NCI-H510A treated with DMSO at 0.1 percent for 48 hours (cell line): ENCODE measurements at regions not wholly inside any gene's neighbourhood (a gene's known extent, or its start where the extent isn't known, plus 50 kb on each side); places are given as distances from the start of the nearest gene placed in this dataset.

ENCODE experiments used
- DNase-seq: peaks from one replicate; lab custom pipeline; 2025; lab: John Stamatoyannopoulos, UW

DNA sequence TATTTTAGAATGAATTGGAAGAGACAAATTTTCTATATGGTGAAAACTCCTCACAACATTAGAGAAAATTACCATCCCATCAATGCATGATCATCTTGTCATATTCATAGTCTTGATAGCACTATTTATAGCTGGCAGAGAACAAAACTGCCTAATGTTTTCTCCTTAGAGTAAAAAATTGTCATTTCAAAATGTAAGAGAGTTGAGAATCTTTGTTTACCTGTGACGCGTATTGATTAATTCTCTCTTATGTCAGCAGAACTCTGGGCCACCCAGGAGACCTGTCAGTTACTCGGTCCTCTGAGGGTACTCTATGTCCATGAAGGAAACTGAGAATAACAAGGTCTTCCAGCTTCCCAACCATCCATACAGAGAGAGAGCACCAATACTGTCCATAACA lies 381.4 kb upstream of the ZP4 start:
- DNase-seq: no peak

GRCh38 chr1:238265866-238266265 lies 375.1 kb upstream of the ZP4 start:
- no peak for DNase-seq

GRCh38 chr1:238264951-238265350 lies 374.2 kb upstream of the ZP4 start:
- DNase-seq: no peak

GRCh38 chr1:238258510-238258909 lies 367.8 kb upstream of the ZP4 start:
- DNase-seq: no peak

- no peak for DNase-seq
These were observed 366.4 kb upstream of the ZP4 start for GRCh38 chr1:238257018-238257621.

DNA sequence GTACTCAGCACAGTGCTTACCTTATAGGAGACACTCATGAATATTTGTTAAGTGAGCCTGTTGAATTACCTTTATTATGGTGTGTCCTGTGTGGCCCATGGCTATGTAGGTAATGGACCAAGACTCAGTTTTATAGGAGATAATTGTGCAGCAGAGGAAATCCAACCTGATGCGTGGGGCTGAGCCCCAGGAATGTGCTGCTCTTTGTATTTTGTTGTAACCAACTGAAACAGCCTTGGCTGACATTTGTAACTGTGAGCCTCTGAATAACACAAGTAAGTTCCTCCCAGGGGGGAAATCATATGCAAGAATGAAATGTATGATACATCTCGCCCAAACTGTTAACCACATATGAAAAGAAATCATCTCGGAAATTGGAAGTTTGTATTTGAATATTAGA lies 364.2 kb upstream of the ZP4 start:
- no peak for DNase-seq

GRCh38 chr1:238252033-238252802 lies 361.5 kb upstream of the ZP4 start:
- DNase-seq: peak; percentile 24

DNA sequence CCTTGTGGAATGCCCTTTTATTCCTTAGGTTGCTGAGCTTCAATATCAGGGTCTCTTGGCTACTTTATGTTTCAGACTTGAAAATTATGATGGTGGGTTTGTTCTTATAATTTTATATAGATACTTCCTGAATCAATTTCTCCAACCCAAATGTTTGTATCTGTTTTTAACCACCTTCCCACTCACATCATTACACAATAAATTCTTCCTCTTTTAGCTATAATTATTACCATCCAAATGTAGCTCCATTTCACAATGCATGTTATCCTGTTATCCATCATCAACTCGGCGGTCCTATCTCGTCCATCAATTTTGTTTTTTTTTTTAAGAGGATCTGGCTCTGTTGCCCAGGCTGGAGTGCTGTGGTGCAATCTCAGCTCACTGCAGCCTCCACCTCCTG lies 357.6 kb upstream of the ZP4 start:
- DNase-seq: no peak

DNA sequence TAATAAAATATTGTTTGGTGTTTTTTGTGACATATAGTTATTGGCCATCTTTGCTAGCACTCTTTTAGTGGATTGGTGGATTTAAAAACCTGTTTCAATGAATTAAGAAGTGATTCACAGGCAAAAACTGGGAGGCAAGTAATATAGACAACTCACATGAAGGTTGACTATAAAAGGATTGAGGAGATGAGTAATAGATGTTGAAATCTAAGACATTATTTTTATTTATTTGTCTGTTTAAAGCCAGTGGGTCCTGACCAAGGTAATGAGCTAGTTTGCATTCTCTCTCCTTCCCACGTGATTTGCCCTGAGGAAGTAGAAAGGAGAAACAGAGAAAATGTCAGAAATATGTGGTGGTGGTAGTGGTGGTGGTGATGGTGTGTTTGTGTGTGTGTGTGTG lies 351.5 kb upstream of the ZP4 start:
- DNase-seq: no peak

DNA sequence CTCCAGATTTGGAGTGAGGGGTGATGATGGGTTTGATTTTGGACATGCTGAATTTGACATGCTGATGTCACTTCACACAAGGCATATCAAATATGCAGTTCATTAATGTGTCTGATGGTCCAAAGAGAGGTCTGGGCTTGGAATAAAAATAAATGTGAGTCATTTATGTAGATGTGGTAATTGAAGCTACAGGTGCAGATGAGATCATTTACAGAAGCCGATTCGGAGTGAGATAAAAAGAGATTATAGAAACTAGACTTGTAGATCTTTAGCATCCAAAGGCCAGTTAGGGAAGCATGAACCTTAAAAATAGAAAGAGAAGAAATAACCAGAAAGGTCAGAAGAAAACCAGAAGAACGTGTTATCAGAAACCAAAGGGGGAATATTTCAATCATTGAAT lies 350.9 kb upstream of the ZP4 start:
- DNase-seq: no peak

DNA sequence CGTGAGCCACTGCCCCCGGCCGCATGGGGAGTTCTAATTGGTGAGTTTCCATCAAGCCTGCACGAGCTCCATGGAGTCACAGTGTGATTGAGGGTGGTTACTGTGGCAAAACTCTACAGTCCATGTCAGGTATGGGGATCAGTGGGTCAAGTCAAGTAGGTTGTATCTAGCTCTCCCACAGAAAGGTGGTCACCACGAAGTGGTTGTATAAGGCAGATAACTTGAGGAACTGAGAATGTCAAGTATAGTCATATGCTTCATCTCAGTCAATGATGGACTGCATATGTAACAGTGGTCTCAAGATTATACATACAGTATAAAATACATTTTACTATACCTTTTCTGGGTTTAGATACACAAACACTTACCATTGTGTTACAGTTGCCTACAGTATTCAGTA lies 348.6 kb upstream of the ZP4 start:
- no peak for DNase-seq

- no peak for DNase-seq
These were observed 343.2 kb upstream of the ZP4 start for GRCh38 chr1:238233966-238234365.

DNA sequence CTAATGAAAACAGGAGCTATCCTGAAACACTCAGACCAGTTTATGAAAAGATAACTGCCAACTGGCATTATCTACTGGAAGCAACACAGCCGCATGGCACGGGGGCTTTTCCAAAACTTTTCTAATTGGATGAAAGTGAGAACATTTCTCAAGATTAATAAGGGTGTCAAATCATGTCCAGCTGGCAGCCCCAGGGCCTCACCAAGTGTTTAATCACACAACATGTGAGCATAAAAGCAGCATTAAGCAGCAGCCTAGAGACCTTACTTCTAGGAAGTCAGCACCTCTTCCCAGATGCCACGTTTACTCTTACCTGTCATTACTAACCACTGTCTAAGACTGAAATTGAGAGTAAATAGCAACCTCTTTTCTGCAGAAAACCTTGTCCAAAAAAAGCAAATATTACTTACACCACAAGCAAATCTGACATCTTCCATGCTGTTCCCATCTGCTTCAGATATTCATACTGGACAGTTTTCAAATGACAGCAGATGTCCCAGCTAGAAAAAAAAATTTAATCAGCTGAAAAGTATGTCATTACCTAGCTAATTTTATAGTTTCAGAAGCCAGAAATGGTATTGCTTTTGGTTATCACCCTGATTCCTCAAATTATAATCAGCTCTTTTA lies 341.5 kb upstream of the ZP4 start:
- DNase-seq: no peak

DNA sequence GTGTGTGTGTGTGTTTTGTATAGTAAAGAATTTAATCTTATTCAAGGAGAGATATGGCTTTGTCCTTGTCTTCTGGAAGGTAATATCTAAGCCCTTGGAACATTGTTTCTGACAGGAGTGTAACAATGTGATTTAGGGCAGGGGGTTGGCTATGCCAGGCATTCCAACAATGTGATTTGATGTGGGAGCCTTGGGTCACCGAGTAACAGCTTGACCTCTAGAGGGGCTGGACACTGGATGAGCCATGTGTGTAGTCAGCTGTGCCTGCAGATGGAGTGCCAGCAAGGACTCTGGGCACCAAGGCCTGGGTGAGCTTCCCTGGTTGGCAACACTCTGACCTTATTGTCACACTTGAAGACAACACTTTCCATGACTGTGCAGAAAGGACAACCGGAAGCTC lies 336.1 kb upstream of the ZP4 start:
- no peak for DNase-seq

GRCh38 chr1:238223076-238223640 lies 332.4 kb upstream of the ZP4 start:
- no peak for DNase-seq

DNA sequence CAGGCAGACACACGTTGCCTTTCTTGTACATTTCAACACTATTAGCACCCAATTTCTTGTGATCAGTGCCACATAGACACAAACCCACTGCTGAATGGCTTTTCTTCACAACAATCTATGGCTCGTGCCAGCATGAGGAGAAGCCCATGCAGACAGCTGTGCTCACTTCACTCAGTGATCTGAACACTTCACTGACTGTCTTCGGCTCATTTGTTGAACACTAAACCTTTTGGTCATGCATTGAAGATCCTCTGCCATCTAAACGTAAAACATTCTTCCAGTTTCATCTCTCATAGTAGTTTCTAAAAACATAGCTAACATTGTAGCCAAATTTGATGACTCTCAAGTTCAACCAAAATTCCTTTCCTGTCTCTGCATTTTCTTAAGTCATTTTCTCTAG lies 331.0 kb upstream of the ZP4 start:
- no peak for DNase-seq

- DNase-seq: no peak
These were observed 323.7 kb upstream of the ZP4 start for GRCh38 chr1:238214449-238214848.

GRCh38 chr1:238205045-238205662 lies 314.4 kb upstream of the ZP4 start:
- peak; percentile 35 for DNase-seq

DNA sequence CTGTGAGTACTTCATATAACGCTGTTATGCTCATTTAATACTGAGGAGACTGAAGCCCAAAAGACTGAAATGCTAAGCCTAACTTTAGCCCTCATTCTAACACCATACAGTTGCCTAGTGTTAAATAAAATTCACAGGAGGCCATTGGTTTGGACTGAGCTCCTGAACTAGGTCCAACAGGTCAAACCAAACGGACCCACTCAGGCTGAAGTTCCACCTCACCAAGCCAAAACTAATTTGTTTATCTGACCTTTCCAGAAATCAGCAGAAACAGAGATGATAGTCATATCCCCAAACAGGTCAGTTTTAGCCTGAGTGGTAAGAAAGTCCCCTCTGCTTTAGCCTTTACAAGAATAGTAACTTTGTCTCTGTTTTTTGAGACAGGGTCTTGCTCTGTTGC lies 311.3 kb upstream of the ZP4 start:
- DNase-seq: no peak

DNA sequence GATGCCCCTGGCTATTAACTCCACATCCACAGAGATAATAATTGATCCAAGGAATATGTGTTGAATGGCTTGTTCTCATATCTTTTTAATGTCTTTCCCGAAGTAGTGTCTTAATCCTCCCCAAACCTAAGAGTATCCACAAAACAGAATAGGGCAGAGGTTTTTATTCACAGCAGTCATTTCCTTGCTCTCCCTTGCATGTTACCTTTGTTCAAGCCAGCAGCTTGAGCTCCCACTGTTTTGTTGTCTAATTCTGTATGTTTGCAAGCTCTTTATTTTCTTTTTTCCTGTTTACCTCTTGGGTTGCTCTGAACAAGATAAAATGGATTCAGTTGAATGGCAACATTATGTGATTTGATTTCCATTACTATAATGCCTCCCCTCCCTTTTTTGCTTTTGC lies 308.6 kb upstream of the ZP4 start:
- no peak for DNase-seq

DNA sequence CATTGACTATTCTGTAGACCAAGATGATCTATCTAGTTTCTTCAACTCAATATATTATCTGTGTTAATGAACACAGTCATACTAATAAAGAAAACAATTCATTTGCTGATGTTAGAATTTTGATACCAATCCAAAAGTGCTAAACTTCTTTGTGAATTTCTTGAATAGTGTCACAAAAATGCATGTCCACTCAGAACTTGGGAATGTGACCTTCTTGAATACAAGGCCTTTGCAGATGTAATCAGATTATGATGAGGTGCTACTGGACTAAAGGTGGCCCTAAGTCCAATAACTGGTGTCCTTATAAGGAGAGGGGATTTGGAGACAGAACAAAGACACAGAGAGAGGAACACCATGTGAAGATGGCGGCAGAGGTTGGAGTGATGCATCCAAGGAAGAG lies 305.8 kb upstream of the ZP4 start:
- DNase-seq: no peak

DNA sequence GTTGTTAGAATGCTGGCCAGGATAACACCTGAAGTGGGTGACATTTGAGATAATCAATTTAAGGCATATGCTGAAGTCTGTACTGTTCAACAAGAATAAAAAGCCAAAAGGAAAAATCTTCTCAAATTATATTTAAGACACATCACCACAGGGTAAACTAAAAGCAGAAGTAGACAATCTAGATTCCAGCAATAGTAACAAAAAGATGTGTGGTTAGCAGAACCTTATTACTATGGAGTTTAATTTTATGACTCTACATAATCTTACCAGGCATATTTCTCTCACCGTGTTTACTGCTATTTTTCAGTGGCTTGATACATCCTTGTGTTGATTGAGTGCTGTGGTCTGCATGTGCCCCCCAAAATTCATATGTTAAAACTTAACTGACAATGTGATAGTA lies 300.4 kb upstream of the ZP4 start:
- DNase-seq: no peak

- no peak for DNase-seq
These were observed 296.8 kb upstream of the ZP4 start for GRCh38 chr1:238187575-238187949.
